Naive thymus-derived CD4-positive, alpha-beta T cell (primary cell): ENCODE measurements at regions not wholly inside any gene's neighbourhood (a gene's known extent, or its start where the extent isn't known, plus 50 kb on each side); places are given as distances from the start of the nearest gene placed in this dataset.

Experiments used
- ATAC-seq: fragments of 150-1000 bp; cut with Tn5 transposase; 2 replicates; pipeline ENCODE4 v1.10.0; 2021; ENCODE audit warnings: mild to moderate bottlenecking, moderate library complexity
- CTCF ChIA-PET: fragments of 350-600 bp; sonication (Branson Sonifier 250); formaldehyde crosslinking; loops from one replicate; lab custom pipeline; 2021; ENCODE audit warnings: antibody characterized with exemption; lab: Charles Lee
- POLR2A ChIA-PET: fragments of 350-600 bp; sonication (Branson Sonifier 250); formaldehyde crosslinking; loops from one replicate; lab custom pipeline; 2021; ENCODE audit warnings: antibody characterized with exemption, inconsistent platforms; lab: Charles Lee
- DNase-seq, 9 donors: peaks; one replicate each; pipeline versions ENCODE4 v3.0.0 to v3.0.0-alpha.2; 2020 to 2022; ENCODE audit warnings: mixed read lengths in 1 of 9
- H3K27ac ChIP-seq: one replicate; pipeline ENCODE4 v1.7.0; 2013; ENCODE audit warnings: mild to moderate bottlenecking, low read depth, low read length, moderate library complexity
- H3K27me3 ChIP-seq, 2 donors: one replicate each; pipeline ENCODE4 v1.7.0; 2013; ENCODE audit warnings: low read length in 2 of 2, mild to moderate bottlenecking in 2 of 2, moderate library complexity in 2 of 2; ENCODE audit not compliant: control insufficient read depth in 2 of 2, insufficient read depth in 2 of 2
- H3K36me3 ChIP-seq, 3 experiments: 1 replicate in 2 of 3; 2 replicates in 1 of 3; pipeline ENCODE4 v1.7.0; 2013; ENCODE audit warnings: low read length in 3 of 3, mild to moderate bottlenecking in 3 of 3, moderate library complexity in 1 of 3; ENCODE audit not compliant: insufficient read depth in 3 of 3, control insufficient read depth in 2 of 3
- H3K4me1 ChIP-seq, 2 donors: one replicate each; pipeline ENCODE4 v1.7.0; 2013; ENCODE audit warnings: low read length in 2 of 2, mild to moderate bottlenecking in 2 of 2, moderate library complexity in 1 of 2; ENCODE audit not compliant: control insufficient read depth in 2 of 2, insufficient read depth in 2 of 2
- H3K4me3 ChIP-seq: 2 replicates; pipeline ENCODE4 v1.7.0; 2013; ENCODE audit warnings: mild to moderate bottlenecking, low read length
- H3K9me3 ChIP-seq, 3 experiments: 1 replicate in 2 of 3; 2 replicates in 1 of 3; pipeline ENCODE4 v1.7.0; 2013; ENCODE audit warnings: low read length in 3 of 3; ENCODE audit not compliant: control insufficient read depth in 2 of 3
- H3K27ac Mint-ChIP-seq, 9 donors: one replicate each; pipeline ENCODE4 v1.8.0; 2020 to 2022; ENCODE audit warnings: mixed read lengths in 9 of 9, mild to moderate bottlenecking in 8 of 9, moderate library complexity in 5 of 9, inconsistent platforms in 2 of 9
- H3K27me3 Mint-ChIP-seq, 5 donors: one replicate each; pipeline ENCODE4 v1.8.0; 2021 to 2022; ENCODE audit warnings: mixed read lengths in 5 of 5, mild to moderate bottlenecking in 1 of 5
- H3K36me3 Mint-ChIP-seq, 5 donors: one replicate each; pipeline ENCODE4 v1.8.0; 2020 to 2022; ENCODE audit warnings: mixed read lengths in 5 of 5, mild to moderate bottlenecking in 3 of 5, inconsistent platforms in 1 of 5
- H3K4me1 Mint-ChIP-seq, 7 donors: one replicate each; pipeline ENCODE4 v1.8.0; 2020 to 2022; ENCODE audit warnings: mixed read lengths in 7 of 7, mild to moderate bottlenecking in 3 of 7, inconsistent platforms in 1 of 7
- H3K4me3 Mint-ChIP-seq, 10 donors: one replicate each; pipeline ENCODE4 v1.8.0; 2020 to 2022; ENCODE audit warnings: mild to moderate bottlenecking in 10 of 10, mixed read lengths in 10 of 10, moderate library complexity in 6 of 10, inconsistent platforms in 2 of 10
- H3K9me3 Mint-ChIP-seq, 11 donors: one replicate each; pipeline ENCODE4 v1.8.0; 2020 to 2022; ENCODE audit warnings: mixed read lengths in 11 of 11, mild to moderate bottlenecking in 4 of 11, inconsistent platforms in 1 of 11, moderate library complexity in 1 of 11
- intact Hi-C, 2 donors: fragments of 100-400 bp; cut with micrococcal nuclease; formaldehyde crosslinking; loops; one replicate each; pipeline ENCODE4 v1.15.1; 2023

DNA sequence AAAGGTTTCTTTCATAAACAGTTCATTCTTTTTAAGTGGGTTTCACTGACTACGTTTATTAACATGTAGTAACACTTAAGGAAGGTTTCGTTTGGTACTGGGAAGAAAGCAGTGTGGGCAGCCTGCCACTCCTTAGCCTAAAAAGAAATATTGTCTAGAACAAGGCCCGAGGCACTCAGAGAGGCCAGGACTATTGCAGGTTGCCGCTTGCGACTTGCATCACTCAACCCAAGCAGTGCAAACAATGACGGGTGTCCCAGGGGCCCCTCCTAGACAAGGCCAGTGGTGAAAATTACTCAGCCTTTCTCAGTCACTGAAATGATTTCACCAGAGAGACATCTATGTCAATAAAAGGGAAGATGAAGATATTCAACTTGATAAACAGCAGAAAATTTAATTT lies 243.9 kb downstream of the SNX13 start:
- H3K27ac ChIP-seq: no peak overlapping the region
- Mint-ChIP-seq H3K27ac (no peak overlapping the region), H3K27me3 (peaks cover 0 to 12% (median 10%) of the 10 kb centered on the region in 5 donors), H3K4me1 (peaks cover 0 to 4% (median 0%) of the 10 kb centered on the region in 7 donors), H3K4me3 (no peak overlapping the region), H3K36me3 (peaks cover 0 to 6% (median 4%) of the 10 kb centered on the region in 5 donors), H3K9me3 (peaks cover 0 to 44% (median 19%) of the 10 kb centered on the region in 11 donors)
- no peaks in the 10 kb centered on the region for H3K27me3 ChIP-seq
- H3K4me1 ChIP-seq: no peaks in the 10 kb centered on the region
- ChIA-PET CTCF (no interaction called here), POLR2A (no interaction called here)
- no peak for DNase-seq
- H3K9me3 ChIP-seq: peaks cover 0 to 13% (median 0%) of the 10 kb centered on the region in 3 experiments
- H3K36me3 ChIP-seq: no peaks in the 10 kb centered on the region
- intact Hi-C loops: no loop called here
- no peak overlapping the region for H3K4me3 ChIP-seq
- no peak for ATAC-seq

GRCh38 chr7:17697128-17697881 lies 243.0 kb downstream of the SNX13 start:
- peaks cover 0 to 4% (median 0%) of the 10 kb centered on the region in 7 donors for H3K4me1 Mint-ChIP-seq
- H3K27me3 Mint-ChIP-seq: peaks cover 5 to 18% (median 10%) of the 10 kb centered on the region in 5 donors
- no peak overlapping the region for H3K27ac ChIP-seq

DNA sequence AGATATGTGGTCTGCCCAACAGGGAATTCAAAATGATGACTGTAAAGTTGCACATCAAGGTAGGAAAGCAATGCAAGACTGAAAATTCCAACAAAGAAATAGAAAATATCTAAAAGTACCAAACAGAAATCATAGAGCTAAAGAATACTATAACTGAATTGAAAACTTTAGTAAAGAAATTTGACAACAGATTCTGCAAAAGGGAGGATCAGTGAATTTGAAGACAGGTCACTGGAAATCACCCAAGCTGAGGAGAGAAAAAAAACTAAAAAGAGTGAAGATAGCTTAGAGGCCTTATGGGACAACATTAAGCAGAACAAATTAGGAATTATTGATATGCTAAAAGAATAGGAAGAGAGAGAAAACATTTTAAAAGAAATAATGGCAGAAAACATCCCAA lies 240.6 kb downstream of the SNX13 start:
- peaks cover 0 to 13% (median 0%) of the 10 kb centered on the region in 3 experiments for H3K9me3 ChIP-seq
- H3K36me3 Mint-ChIP-seq: peaks cover 0 to 6% (median 4%) of the 10 kb centered on the region in 5 donors
- H3K27me3 Mint-ChIP-seq: peaks cover 6 to 25% (median 10%) of the 10 kb centered on the region in 5 donors
- H3K4me1 ChIP-seq: no peaks in the 10 kb centered on the region
- peaks cover 0 to 4% (median 0%) of the 10 kb centered on the region in 7 donors for H3K4me1 Mint-ChIP-seq
- no peak overlapping the region for H3K27ac Mint-ChIP-seq
- no peak overlapping the region for H3K27ac ChIP-seq
- DNase-seq (no peak), ATAC-seq (no peak)
- no peak overlapping the region for H3K4me3 Mint-ChIP-seq
- no peak overlapping the region for H3K4me3 ChIP-seq
- CTCF ChIA-PET: no interaction called here
- H3K27me3 ChIP-seq: no peaks in the 10 kb centered on the region
- intact Hi-C loops: loop anchor here in 1 of 2 donors (10.0 kb wide), 1 partner anchor 295 kb away; no protein-coding TSS in a partner anchor
- peaks cover 0 to 44% (median 20%) of the 10 kb centered on the region in 11 donors for H3K9me3 Mint-ChIP-seq
- POLR2A ChIA-PET: no interaction called here
- H3K36me3 ChIP-seq: no peaks in the 10 kb centered on the region

More at GRCh38 chr7:17697128-17697881, 243.0 kb downstream of the SNX13 start:
- Mint-ChIP-seq H3K36me3 (peaks cover 0 to 6% (median 4%) of the 10 kb centered on the region in 5 donors), H3K27ac (no peak overlapping the region), H3K4me3 (no peak overlapping the region), H3K9me3 (peaks cover 0 to 44% (median 19%) of the 10 kb centered on the region in 11 donors)
- DNase-seq (no peak), ATAC-seq (no peak)
- H3K9me3 ChIP-seq: peaks cover 0 to 13% (median 0%) of the 10 kb centered on the region in 3 experiments
- H3K27me3 ChIP-seq: no peaks in the 10 kb centered on the region
- ChIA-PET CTCF (no interaction called here), POLR2A (no interaction called here)
- no peak overlapping the region for H3K4me3 ChIP-seq
- intact Hi-C loops: no loop called here
- no peaks in the 10 kb centered on the region for H3K36me3 ChIP-seq
- no peaks in the 10 kb centered on the region for H3K4me1 ChIP-seq

GRCh38 chr7:17700138-17700537 lies 240.2 kb downstream of the SNX13 start:
- no peak overlapping the region for H3K4me3 Mint-ChIP-seq
- ATAC-seq (no peak), DNase-seq (no peak)
- ChIA-PET CTCF (no interaction called here), POLR2A (no interaction called here)
- Histone ChIP-seq H3K27me3 (no peaks in the 10 kb centered on the region), H3K4me3 (no peak overlapping the region), H3K27ac (no peak overlapping the region), H3K9me3 (peaks cover 0 to 13% (median 0%) of the 10 kb centered on the region in 3 experiments), H3K4me1 (no peaks in the 10 kb centered on the region), H3K36me3 (no peaks in the 10 kb centered on the region)
- H3K27ac Mint-ChIP-seq: no peak overlapping the region
- peaks cover 6 to 25% (median 10%) of the 10 kb centered on the region in 5 donors for H3K27me3 Mint-ChIP-seq
- peaks cover 0 to 6% (median 4%) of the 10 kb centered on the region in 5 donors for H3K36me3 Mint-ChIP-seq
- intact Hi-C loops: loop anchor here in 1 of 2 donors (10.0 kb wide), 1 partner anchor 295 kb away; no protein-coding TSS in a partner anchor
- peaks cover 0 to 44% (median 20%) of the 10 kb centered on the region in 11 donors for H3K9me3 Mint-ChIP-seq
- H3K4me1 Mint-ChIP-seq: peaks cover 0 to 4% (median 0%) of the 10 kb centered on the region in 7 donors

- no peak overlapping the region for H3K27ac Mint-ChIP-seq
- DNase-seq (no peak), ATAC-seq (no peak)
- H3K27ac ChIP-seq: no peak overlapping the region
- H3K4me1 Mint-ChIP-seq: no peaks in the 10 kb centered on the region
- intact Hi-C loops: loop anchor here (1.0 to 10.0 kb wide), 4 partner anchors 289 to 639 kb away; no protein-coding TSS in a partner anchor
- H3K9me3 Mint-ChIP-seq: peaks cover 0 to 2% (median 1%) of the 10 kb centered on the region in 11 donors
- H3K4me1 ChIP-seq: no peaks in the 10 kb centered on the region
- CTCF ChIA-PET: interaction anchor here (1.0 to 1.1 kb wide), 2 partner anchors 8 to 24 kb away, joined by 3 read pairs; no protein-coding TSS in a partner anchor
- H3K4me3 ChIP-seq: no peak overlapping the region
- POLR2A ChIA-PET: no interaction called here
- no peaks in the 10 kb centered on the region for H3K9me3 ChIP-seq
- no peaks in the 10 kb centered on the region for H3K36me3 ChIP-seq
- H3K27me3 ChIP-seq: no peaks in the 10 kb centered on the region
- H3K4me3 Mint-ChIP-seq: no peak overlapping the region
- peaks cover 0 to 19% (median 6%) of the 10 kb centered on the region in 5 donors for H3K27me3 Mint-ChIP-seq
- H3K36me3 Mint-ChIP-seq: peaks cover 0 to under 1% (median 0%) of the 10 kb centered on the region in 5 donors
Measured at GRCh38 chr7:17706275-17706674, 234.0 kb downstream of the SNX13 start.

GRCh38 chr7:17706734-17707133 lies 233.6 kb downstream of the SNX13 start:
- DNase-seq: peak in 5 of 9 donors; percentile 5 to 15 (median 8)

More at GRCh38 chr7:17706734-17707133, 233.6 kb downstream of the SNX13 start:
- CTCF ChIA-PET: interaction anchor here (0.6 to 1.1 kb wide), 3 partner anchors 8 to 24 kb away, joined by 3 to 4 read pairs (median 3); no protein-coding TSS in a partner anchor
- Mint-ChIP-seq H3K4me1 (no peaks in the 10 kb centered on the region), H3K9me3 (peaks cover 0 to 2% (median 0%) of the 10 kb centered on the region in 11 donors), H3K4me3 (no peak overlapping the region), H3K27ac (no peak overlapping the region), H3K36me3 (no peaks in the 10 kb centered on the region), H3K27me3 (peaks cover 0 to 16% (median 2%) of the 10 kb centered on the region in 5 donors)
- POLR2A ChIA-PET: no interaction called here
- Histone ChIP-seq H3K27me3 (no peaks in the 10 kb centered on the region), H3K4me3 (no peak overlapping the region), H3K27ac (no peak overlapping the region), H3K9me3 (no peaks in the 10 kb centered on the region), H3K4me1 (no peaks in the 10 kb centered on the region), H3K36me3 (no peaks in the 10 kb centered on the region)
- intact Hi-C loops: loop anchor here (1.0 to 10.0 kb wide), 4 partner anchors 288 to 639 kb away; no protein-coding TSS in a partner anchor
- peak; percentile 54 for ATAC-seq
